PC-9 (cell line): ENCODE measurements at regions not wholly inside any gene's neighbourhood (a gene's known extent, or its start where the extent isn't known, plus 50 kb on each side); places are given as distances from the start of the nearest gene placed in this dataset.

Experiments
- EZH2 ChIP-seq: fragments of 200-600 bp; sonication (generic); IDR thresholded peaks from 2 replicates; pipeline ENCODE4 v1.8.0; 2017; ENCODE audit warnings: antibody characterized with exemption, low read depth
- TF ChIP-seq, protein P1 (sequence below): fragments of 200-600 bp; sonication (generic); conservative IDR thresholded peaks from 2 replicates; pipeline ENCODE4 v1.6.1; 2017; ENCODE audit warnings: mixed run types, antibody characterized with exemption, mild to moderate bottlenecking, moderate library complexity

GRCh38 chr3:94301366-94301765 is 238.5 kb downstream of the NSUN3 start:
- TF ChIP-seq, protein P1, sequence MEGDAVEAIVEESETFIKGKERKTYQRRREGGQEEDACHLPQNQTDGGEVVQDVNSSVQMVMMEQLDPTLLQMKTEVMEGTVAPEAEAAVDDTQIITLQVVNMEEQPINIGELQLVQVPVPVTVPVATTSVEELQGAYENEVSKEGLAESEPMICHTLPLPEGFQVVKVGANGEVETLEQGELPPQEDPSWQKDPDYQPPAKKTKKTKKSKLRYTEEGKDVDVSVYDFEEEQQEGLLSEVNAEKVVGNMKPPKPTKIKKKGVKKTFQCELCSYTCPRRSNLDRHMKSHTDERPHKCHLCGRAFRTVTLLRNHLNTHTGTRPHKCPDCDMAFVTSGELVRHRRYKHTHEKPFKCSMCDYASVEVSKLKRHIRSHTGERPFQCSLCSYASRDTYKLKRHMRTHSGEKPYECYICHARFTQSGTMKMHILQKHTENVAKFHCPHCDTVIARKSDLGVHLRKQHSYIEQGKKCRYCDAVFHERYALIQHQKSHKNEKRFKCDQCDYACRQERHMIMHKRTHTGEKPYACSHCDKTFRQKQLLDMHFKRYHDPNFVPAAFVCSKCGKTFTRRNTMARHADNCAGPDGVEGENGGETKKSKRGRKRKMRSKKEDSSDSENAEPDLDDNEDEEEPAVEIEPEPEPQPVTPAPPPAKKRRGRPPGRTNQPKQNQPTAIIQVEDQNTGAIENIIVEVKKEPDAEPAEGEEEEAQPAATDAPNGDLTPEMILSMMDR = no peak
- no peak for TF ChIP-seq EZH2
